ENCODE measurements at regions not wholly inside any gene's neighbourhood (a gene's known extent, or its start where the extent isn't known, plus 50 kb on each side); places are given as distances from the start of the nearest gene placed in this dataset.
"Not testable (repeated sequence)": the region's sequence is repeated elsewhere in the genome, so short reads cannot be mapped to it uniquely, and the experiment has no call there.

DNA sequence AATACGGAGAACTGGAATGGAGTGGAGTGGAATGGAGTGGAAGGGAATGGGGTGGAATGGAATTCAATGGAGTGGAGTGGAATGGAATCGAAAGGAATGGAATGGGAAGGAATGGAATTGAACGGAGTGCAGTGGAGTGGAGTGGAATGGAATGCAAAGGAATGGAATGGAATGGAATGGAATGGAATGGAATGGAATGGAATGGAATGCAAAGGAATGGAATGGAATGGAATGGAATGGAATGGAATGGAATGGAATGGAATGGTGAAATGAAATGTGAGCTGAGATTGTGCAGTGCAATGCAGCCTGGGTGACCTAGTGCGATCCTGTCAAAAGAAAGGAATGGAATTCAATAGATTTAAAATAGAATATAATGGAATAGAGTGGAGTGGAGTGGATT is 357.3 kb upstream of the WSB1 start:
- ATAC-seq (ENCODE audit: low read depth in 2 of 2); H3K27ac Mint-ChIP-seq; H3K27ac ChIP-seq (ENCODE audit: insufficient read depth, low read length, poor library complexity, severe bottlenecking); H3K4me3 ChIP-seq (ENCODE audit: low read depth, low read length); H3K27me3 ChIP-seq (ENCODE audit: control insufficient read depth, insufficient read depth, low read length); H3K9me3 Mint-ChIP-seq; H3K36me3 Mint-ChIP-seq; H3K4me3 Mint-ChIP-seq; DNase-seq; H3K4me1 ChIP-seq (ENCODE audit: control insufficient read depth, insufficient read depth, low read length, poor library complexity, severe bottlenecking); H3K36me3 ChIP-seq (ENCODE audit: control insufficient read depth, insufficient read depth, low read length); H3K4me1 Mint-ChIP-seq; H3K27me3 Mint-ChIP-seq: not testable (repeated sequence)
- H3K9me3 ChIP-seq (ENCODE audit: control insufficient read depth in 2 of 2, low read length in 2 of 2), result peaks cover 37 to 50% of the 10 kb centered on the region in 2 experiments

DNA sequence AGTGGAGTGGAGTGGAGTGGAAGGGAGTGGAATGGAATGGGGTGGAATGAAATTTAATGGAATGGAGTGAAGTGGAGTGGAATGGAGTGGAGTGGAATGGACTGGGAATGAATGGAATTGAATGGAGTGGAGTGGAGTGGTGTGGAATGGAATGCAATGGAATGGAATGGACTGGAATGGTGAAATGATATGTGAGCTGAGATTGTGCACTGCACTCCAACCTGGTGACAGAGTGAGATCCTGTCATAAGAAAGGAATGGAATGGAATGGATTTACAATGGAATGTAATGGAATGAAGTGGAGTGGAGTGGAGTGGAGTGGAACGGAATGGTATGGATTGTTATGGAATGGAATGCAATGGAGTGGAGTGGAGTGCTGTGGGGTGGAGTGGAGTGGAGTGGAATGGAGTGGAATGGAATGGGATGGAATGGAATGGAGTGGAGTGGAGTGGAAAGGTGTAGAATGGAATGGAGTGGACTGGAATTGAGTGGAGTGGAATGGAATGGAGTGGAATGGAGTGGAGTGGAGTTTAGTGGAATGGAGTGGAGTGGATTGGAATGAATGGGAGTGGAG is 356.1 kb upstream of the WSB1 start:
- not testable (repeated sequence) for H3K9me3 Mint-ChIP-seq; H3K4me3 Mint-ChIP-seq; H3K27ac Mint-ChIP-seq; H3K4me1 ChIP-seq (ENCODE audit: control insufficient read depth, insufficient read depth, low read length, poor library complexity, severe bottlenecking); H3K36me3 ChIP-seq (ENCODE audit: control insufficient read depth, insufficient read depth, low read length); H3K27ac ChIP-seq (ENCODE audit: insufficient read depth, low read length, poor library complexity, severe bottlenecking); H3K4me1 Mint-ChIP-seq; H3K27me3 ChIP-seq (ENCODE audit: control insufficient read depth, insufficient read depth, low read length); DNase-seq; H3K36me3 Mint-ChIP-seq; H3K27me3 Mint-ChIP-seq; H3K4me3 ChIP-seq (ENCODE audit: low read depth, low read length)
- peak; percentile 18 to 50 for ATAC-seq (ENCODE audit: low read depth in 2 of 2)
- peaks cover 37 to 50% of the 10 kb centered on the region in 2 experiments for H3K9me3 ChIP-seq (ENCODE audit: control insufficient read depth in 2 of 2, low read length in 2 of 2)

DNA sequence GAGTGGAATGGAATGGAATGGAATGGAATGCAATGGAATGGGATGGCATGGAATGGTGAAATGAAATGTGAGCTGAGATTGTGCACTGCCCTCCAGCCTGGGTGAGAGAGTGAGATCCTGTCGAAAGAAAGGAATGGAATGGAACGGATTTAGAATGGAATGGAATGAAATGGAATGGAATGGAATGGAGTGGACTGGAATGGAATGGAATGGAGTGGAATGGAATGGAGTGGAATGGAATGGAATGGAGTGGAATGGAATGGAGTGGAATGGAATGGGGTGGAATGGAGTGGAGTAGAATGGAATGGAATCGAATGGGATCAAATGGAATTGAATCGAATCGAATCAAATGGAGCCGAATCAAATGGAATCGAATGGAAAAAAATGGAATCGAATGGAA is 354.2 kb upstream of the WSB1 start:
- not testable (repeated sequence) for H3K27ac ChIP-seq (ENCODE audit: insufficient read depth, low read length, poor library complexity, severe bottlenecking); H3K27me3 Mint-ChIP-seq; H3K9me3 Mint-ChIP-seq; DNase-seq; H3K27ac Mint-ChIP-seq; H3K36me3 Mint-ChIP-seq; H3K36me3 ChIP-seq (ENCODE audit: control insufficient read depth, insufficient read depth, low read length); H3K4me3 ChIP-seq (ENCODE audit: low read depth, low read length); ATAC-seq (ENCODE audit: low read depth in 2 of 2); H3K4me1 ChIP-seq (ENCODE audit: control insufficient read depth, insufficient read depth, low read length, poor library complexity, severe bottlenecking); H3K27me3 ChIP-seq (ENCODE audit: control insufficient read depth, insufficient read depth, low read length); H3K4me3 Mint-ChIP-seq; H3K4me1 Mint-ChIP-seq
- peaks cover 37 to 50% of the 10 kb centered on the region in 2 experiments for H3K9me3 ChIP-seq (ENCODE audit: control insufficient read depth in 2 of 2, low read length in 2 of 2)

DNA sequence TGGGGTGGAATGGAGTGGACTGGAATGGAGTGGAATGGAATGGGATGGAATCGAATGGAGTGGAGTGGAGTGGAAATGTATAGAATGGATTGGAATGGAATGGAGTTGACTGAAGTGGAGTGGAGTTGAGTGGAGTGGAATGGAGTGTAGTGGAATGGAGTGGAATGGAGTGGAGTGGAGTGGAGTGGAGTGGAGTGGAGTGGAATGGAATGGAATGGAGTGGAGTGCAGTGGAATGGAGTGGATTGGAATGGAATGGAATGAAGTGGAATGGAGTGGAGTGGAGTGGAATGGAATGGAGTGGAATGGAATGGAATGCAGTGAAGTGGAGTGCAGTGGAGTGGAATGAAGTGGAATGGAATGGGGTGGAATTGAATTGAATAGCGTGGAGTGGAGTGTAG is 353.3 kb upstream of the WSB1 start:
- not testable (repeated sequence) for H3K27me3 Mint-ChIP-seq; H3K4me1 ChIP-seq (ENCODE audit: control insufficient read depth, insufficient read depth, low read length, poor library complexity, severe bottlenecking); DNase-seq; H3K9me3 Mint-ChIP-seq; H3K4me3 ChIP-seq (ENCODE audit: low read depth, low read length); H3K27me3 ChIP-seq (ENCODE audit: control insufficient read depth, insufficient read depth, low read length); H3K36me3 Mint-ChIP-seq; H3K27ac ChIP-seq (ENCODE audit: insufficient read depth, low read length, poor library complexity, severe bottlenecking); H3K27ac Mint-ChIP-seq; H3K4me3 Mint-ChIP-seq; H3K4me1 Mint-ChIP-seq; H3K36me3 ChIP-seq (ENCODE audit: control insufficient read depth, insufficient read depth, low read length)
- peaks cover 37 to 50% of the 10 kb centered on the region in 2 experiments for H3K9me3 ChIP-seq (ENCODE audit: control insufficient read depth in 2 of 2, low read length in 2 of 2)
- peak; percentile 28 to 43 for ATAC-seq (ENCODE audit: low read depth in 2 of 2)

GRCh38 chr17:26962255-26963162 is 331.4 kb upstream of the WSB1 start:
- no peak overlapping the region for H3K4me3 ChIP-seq (ENCODE audit: low read depth, low read length)
- no peaks in the 10 kb centered on the region for H3K9me3 ChIP-seq (ENCODE audit: control insufficient read depth in 2 of 2, low read length in 2 of 2)
- H3K27ac ChIP-seq (ENCODE audit: insufficient read depth, low read length, poor library complexity, severe bottlenecking), result no peak overlapping the region
- no peaks in the 10 kb centered on the region for H3K4me1 ChIP-seq (ENCODE audit: control insufficient read depth, insufficient read depth, low read length, poor library complexity, severe bottlenecking)
- no peak overlapping the region for H3K4me3 Mint-ChIP-seq
- H3K27me3 Mint-ChIP-seq, result peaks cover 12% of the 10 kb centered on the region
- no peaks in the 10 kb centered on the region for H3K36me3 ChIP-seq (ENCODE audit: control insufficient read depth, insufficient read depth, low read length)
- no peaks in the 10 kb centered on the region for H3K4me1 Mint-ChIP-seq
- no peak overlapping the region for H3K27ac Mint-ChIP-seq
- DNase-seq (no peak), ATAC-seq (ENCODE audit: low read depth in 2 of 2) (no peak)
- H3K9me3 Mint-ChIP-seq, result peaks cover 0 to 11% (median 4%) of the 10 kb centered on the region in 7 donors
- peaks cover 4% of the 10 kb centered on the region for H3K27me3 ChIP-seq (ENCODE audit: control insufficient read depth, insufficient read depth, low read length)
- no peaks in the 10 kb centered on the region for H3K36me3 Mint-ChIP-seq

- Mint-ChIP-seq H3K4me1 (no peaks in the 10 kb centered on the region), H3K9me3 (peaks cover 0 to 11% (median 4%) of the 10 kb centered on the region in 7 donors), H3K4me3 (no peak overlapping the region), H3K36me3 (no peaks in the 10 kb centered on the region), H3K27ac (no peak overlapping the region), H3K27me3 (peaks cover 12% of the 10 kb centered on the region)
- Histone ChIP-seq H3K4me3 (ENCODE audit: low read depth, low read length) (no peak overlapping the region), H3K9me3 (ENCODE audit: control insufficient read depth in 2 of 2, low read length in 2 of 2) (no peaks in the 10 kb centered on the region), H3K27ac (ENCODE audit: insufficient read depth, low read length, poor library complexity, severe bottlenecking) (no peak overlapping the region), H3K4me1 (ENCODE audit: control insufficient read depth, insufficient read depth, low read length, poor library complexity, severe bottlenecking) (no peaks in the 10 kb centered on the region), H3K27me3 (ENCODE audit: control insufficient read depth, insufficient read depth, low read length) (peaks cover 4% of the 10 kb centered on the region), H3K36me3 (ENCODE audit: control insufficient read depth, insufficient read depth, low read length) (no peaks in the 10 kb centered on the region)
- DNase-seq, result no peak
- ATAC-seq (ENCODE audit: low read depth in 2 of 2), result no peak
Observed at GRCh38 chr17:26963163-26963503, 330.8 kb upstream of the WSB1 start.

GRCh38 chr17:26965898-26966624 is 327.9 kb upstream of the WSB1 start:
- not testable (repeated sequence) for DNase-seq; H3K9me3 ChIP-seq (ENCODE audit: control insufficient read depth in 2 of 2, low read length in 2 of 2); H3K36me3 ChIP-seq (ENCODE audit: control insufficient read depth, insufficient read depth, low read length); H3K27ac ChIP-seq (ENCODE audit: insufficient read depth, low read length, poor library complexity, severe bottlenecking); H3K4me3 ChIP-seq (ENCODE audit: low read depth, low read length); ATAC-seq (ENCODE audit: low read depth in 2 of 2); H3K36me3 Mint-ChIP-seq; H3K27ac Mint-ChIP-seq; H3K27me3 ChIP-seq (ENCODE audit: control insufficient read depth, insufficient read depth, low read length); H3K4me1 ChIP-seq (ENCODE audit: control insufficient read depth, insufficient read depth, low read length, poor library complexity, severe bottlenecking); H3K4me1 Mint-ChIP-seq; H3K9me3 Mint-ChIP-seq; H3K27me3 Mint-ChIP-seq; H3K4me3 Mint-ChIP-seq

All from CD4-positive, CD25-positive, alpha-beta regulatory T cell (primary cell).